ENCODE measurements at regions not wholly inside any gene's neighbourhood (a gene's known extent, or its start where the extent isn't known, plus 50 kb on each side); places are given as distances from the start of the nearest gene placed in this dataset.

DNA sequence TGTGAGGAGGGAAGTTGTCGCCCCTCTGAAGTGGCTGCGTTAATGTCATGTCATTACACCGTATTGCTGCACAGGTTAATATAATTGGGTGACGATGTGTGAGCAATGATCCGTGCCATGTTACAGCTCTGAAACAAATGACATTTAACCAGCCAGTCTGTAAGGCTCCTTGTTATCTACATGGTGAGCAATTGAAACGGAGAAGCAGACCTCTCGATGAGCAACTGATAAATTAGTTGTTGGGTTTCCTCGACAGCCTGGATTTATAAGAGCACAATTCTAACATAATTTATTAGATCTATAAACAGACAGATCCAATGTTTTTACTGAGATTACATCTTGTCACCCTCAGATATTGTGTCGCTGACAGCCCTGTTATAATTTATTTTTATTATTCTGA, 49.9 kb upstream of the MAFB start:
- no peak for DNase-seq (ENCODE audit: low read depth)

DNA sequence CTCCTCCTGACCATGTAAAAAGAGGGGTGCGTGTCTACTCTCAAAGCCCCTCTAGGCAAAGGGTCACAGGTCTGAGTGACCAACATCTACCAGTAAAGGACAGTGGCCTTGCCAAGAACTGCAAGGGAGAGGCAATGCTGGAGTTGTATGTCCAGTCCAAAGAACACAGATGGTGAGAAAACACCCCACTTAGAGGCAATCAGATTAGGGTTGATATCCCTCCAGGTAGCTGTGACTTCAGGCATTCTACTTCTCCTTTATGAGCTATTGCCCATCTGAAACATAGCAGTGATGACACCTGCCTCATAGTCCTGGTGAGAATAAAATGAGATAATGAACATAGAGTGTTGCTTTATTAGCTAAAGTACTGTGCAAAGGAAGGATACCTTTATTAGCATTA, 50.8 kb upstream of the MAFB start:
- no peak for DNase-seq (ENCODE audit: low read depth)

GRCh38 chr20:40741507-40742106, 52.6 kb upstream of the MAFB start:
- DNase-seq (ENCODE audit: low read depth), result no peak

GRCh38 chr20:40743141-40743775, 54.2 kb upstream of the MAFB start:
- no peak for DNase-seq (ENCODE audit: low read depth)

DNA sequence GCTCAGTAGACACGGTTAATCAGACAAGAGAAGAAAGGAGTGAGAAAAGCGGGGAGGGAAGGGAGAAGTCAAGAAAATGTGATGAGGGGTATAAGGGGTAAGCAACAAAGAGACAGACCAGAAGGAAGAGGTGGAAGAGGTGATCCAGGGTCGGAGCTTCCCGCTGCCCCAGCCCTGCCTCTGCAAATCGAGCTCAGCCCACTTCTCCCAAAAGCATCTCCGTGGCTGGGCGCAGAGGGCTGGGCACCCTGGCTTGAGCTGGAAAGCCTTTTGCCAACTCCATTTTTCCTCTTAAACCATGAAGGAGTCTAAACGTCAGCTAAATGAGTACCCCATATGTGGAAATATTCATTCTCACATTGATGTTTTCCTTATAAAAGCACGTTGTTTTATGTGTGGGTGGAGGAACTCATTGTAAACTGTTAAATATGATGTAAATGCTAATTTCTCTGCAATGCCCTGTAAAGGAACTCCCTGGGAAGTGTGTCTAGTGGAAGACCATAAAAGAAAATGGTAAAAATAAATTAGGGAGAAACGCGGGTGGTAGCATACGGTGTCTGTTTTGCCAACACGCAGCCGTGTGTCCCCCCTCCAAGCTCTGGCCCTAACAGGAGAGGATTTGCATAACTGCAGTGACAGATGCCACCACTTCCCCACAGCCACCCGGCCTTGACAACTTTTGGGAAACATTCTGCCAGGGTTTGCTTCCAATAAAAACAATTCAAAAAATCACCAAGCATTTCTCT, 55.2 kb upstream of the MAFB start:
- DNase-seq (ENCODE audit: low read depth), result no peak

DNA sequence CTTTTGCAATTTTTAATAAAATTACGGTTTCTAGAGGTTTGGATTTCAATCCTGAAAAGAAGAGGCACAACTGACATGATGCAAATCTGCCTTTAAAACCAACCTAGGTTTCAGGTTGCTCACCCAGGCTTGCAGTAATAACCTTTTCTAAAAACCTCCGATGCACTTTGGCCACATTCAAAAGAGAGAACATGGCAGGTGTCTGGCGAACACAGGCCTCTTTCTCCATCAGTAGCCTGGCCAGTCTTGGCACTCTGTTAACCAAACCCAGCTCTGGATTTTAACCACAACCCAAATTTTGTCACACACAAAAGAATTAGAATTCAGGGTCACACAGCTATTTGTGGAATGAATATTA, 55.8 kb upstream of the MAFB start:
- DNase-seq (ENCODE audit: low read depth), result no peak

- no peak for DNase-seq (ENCODE audit: low read depth)
Measured at GRCh38 chr20:40746251-40746650, 57.2 kb upstream of the MAFB start.

GRCh38 chr20:40748182-40748581, 59.1 kb upstream of the MAFB start:
- DNase-seq (ENCODE audit: low read depth), result no peak

- DNase-seq (ENCODE audit: low read depth), result no peak
Measured at GRCh38 chr20:40749985-40750506, 61.0 kb upstream of the MAFB start.

DNA sequence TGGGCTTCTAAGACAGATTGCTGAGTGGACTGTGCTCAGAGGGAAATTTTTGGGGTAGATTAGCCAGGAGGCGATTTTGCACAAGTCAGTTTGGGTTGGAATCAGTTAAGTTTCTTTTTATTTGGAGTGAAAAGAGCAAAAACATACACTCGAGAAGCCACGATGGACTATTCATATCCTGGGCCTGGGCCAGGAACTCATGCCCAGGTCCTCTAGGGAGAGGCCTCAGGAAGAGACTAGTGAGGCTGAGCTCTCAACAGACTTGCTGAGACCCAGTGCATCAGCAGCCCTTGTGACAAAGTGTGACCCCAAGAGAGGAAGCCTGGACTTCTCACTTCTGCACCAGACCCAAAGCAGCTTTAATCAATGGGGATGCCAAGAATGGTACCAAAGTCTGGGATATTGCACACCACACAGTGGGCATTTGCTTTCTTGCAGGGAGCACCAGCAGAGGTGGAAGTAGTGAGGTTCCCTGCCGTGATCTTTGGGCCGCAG, 61.6 kb upstream of the MAFB start:
- no peak for DNase-seq (ENCODE audit: low read depth)

GRCh38 chr20:40753472-40753871, 64.4 kb upstream of the MAFB start:
- DNase-seq (ENCODE audit: low read depth), result no peak

DNA sequence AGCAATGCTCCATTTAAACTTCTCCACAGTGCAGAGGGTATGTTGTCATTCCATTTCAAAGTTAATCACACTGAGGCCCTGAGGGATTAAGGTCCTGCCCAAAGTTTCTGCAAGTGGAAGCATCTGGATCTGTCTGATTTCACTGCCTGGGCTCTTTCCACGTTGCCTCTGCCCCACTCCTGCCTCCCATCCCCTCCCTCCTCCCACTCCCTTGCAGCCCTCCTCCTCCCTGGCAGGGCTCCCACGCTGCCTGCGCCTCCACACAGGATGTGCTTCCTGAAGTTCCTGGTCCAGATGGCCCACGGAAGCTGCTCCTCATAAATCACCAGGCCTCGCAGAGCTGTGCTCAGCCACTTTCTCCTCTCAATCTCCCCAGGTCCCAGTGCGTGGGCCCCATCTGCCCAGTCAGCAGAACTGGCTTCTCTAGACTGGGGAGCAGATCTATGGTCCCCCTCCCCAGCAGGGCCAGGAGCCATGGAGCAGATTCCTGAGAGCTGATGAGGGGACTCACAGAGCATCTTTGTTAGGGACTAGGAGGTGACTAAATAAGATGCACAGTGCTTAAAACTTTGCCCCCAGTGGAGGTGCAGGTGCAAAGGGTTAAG, 65.4 kb upstream of the MAFB start:
- DNase-seq (ENCODE audit: low read depth), result no peak

GRCh38 chr20:40757087-40757486, 68.1 kb upstream of the MAFB start:
- DNase-seq (ENCODE audit: low read depth), result peak; percentile 4

GRCh38 chr20:40758790-40759189, 69.8 kb upstream of the MAFB start:
- DNase-seq (ENCODE audit: low read depth), result no peak

DNA sequence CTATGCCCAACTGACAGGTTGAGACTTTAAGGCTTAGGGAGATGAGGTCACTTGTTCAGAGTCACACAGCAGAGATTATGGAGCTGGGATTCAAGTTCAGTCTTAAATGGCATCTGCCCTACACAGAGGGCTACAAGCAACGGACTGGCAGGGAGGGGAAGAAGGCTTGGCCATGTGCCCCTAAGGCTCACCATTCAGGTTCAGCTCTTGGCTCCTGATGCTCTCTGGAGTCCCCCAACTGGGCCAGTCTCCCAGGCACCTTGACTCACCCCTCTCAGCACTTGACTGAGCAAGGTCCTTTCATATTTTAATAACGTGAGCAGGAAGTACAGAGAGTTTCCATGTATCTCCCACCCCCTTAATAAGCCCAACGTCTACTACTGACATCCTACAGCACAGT, 71.4 kb upstream of the MAFB start:
- no peak for DNase-seq (ENCODE audit: low read depth)

GRCh38 chr20:40763646-40764295, 74.7 kb upstream of the MAFB start:
- no peak for DNase-seq (ENCODE audit: low read depth)

DNA sequence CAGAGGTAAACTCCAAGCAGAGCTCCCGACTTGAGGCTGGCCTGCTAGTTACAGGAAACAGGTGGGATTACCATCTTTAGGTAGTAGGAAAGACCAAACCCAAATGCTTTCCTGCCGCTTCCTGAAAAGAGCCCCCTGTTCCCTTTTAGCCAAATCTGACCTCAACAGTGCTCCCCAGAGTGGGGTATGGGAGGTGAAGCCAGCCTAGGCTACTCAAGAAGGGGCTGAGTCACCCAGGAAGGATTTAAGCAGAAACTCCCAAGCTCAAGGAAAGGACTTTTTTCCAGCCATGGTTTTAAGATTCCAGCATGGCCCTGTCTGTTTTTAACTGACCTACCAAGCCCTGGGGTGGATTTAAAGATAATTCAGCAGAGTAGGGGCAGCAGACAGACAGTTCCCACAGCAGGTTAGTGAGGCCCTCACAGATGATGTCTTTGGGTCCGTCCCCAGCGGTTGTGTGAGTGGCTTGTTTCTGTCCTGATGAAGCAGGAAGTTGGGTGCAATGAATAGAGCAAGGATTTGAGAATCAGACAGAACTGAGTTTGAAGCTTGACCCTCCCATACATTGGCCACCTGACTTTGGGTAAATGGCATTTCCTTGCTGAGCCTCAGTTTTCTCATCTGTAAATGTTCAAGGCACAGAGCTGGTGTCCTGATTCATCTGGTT, 76.9 kb upstream of the MAFB start:
- DNase-seq (ENCODE audit: low read depth), result no peak

- DNase-seq (ENCODE audit: low read depth), result no peak
Measured at GRCh38 chr20:40766790-40767614, 78.0 kb upstream of the MAFB start.

GRCh38 chr20:40767615-40767924, 78.5 kb upstream of the MAFB start:
- no peak for DNase-seq (ENCODE audit: low read depth)

DNA sequence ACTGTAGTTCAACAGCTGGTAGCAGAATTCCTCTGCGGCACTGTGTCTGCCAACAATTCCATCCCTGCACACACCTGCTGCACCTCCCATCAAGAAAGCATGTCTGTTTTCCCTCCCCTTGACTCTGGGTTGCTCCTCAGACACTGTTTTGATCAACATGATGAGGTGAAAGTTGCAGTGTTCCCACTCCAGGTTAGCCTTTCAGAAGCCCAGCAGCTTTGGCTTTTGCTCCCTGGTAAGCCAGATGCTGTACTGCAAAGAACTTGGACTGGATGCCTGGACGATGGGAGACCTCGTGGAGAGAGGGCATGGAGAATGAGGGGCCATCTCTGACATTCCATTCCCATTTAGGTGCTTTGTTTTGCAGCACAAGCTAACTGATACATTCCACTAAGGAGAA, 79.1 kb upstream of the MAFB start:
- no peak for DNase-seq (ENCODE audit: low read depth)

GRCh38 chr20:40769677-40770285, 80.7 kb upstream of the MAFB start:
- no peak for DNase-seq (ENCODE audit: low read depth)

Measured in T-helper 22 cell (primary cell).